ENCODE measurements at regions not wholly inside any gene's neighbourhood (a gene's known extent, or its start where the extent isn't known, plus 50 kb on each side); places are given as distances from the start of the nearest gene placed in this dataset.

DNA sequence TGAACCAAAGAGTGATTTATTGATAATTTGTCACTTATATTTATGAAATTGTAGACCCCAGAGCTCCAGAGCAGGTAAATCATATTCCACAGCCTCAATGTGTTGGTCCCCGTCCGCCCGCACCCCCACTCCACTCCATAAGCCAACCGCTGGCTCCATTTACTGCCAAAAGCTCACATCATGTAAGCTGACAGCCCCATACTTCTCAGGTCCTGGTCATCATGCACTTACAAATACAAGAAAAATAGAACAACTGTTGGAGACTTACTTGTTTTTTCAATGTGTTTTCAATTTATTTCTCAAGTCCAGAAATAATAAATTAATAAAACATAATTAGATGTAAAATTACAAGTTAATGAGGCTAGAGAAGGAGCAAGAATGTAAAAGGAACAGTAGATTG is 235.7 kb upstream of the HAND2 start:
- Histone ChIP-seq H3K23ac (ENCODE audit: low read length in 2 of 2) (no peak overlapping the region), H2AK5ac (ENCODE audit: low read length, severe bottlenecking) (no peak overlapping the region), H2BK15ac (ENCODE audit: low read depth, poor library complexity, severe bottlenecking) (peak overlapping the region; percentile 94), H2BK120ac (ENCODE audit: low read depth, low read length) (no peak overlapping the region), H3K9ac (ENCODE audit: low read length) (no peak overlapping the region), H3K4me2 (ENCODE audit: low read length, poor library complexity, severe bottlenecking) (no peak overlapping the region), H3K36me3 (ENCODE audit: control insufficient read depth in 1 of 2, insufficient read depth in 2 of 2, low read depth in 1 of 2, low read length in 2 of 2) (no peaks in the 10 kb centered on the region), H3K4ac (ENCODE audit: low read depth in 1 of 2, low read length in 2 of 2) (no peak overlapping the region), H2AFZ (ENCODE audit: low read depth, low read length) (no peak overlapping the region), H3K4me1 (ENCODE audit: control insufficient read depth, insufficient read depth, low read depth, low read length) (no peaks in the 10 kb centered on the region), H3K27me3 (ENCODE audit: control insufficient read depth in 1 of 2, insufficient read depth in 1 of 2, low read length in 2 of 2) (no peaks in the 10 kb centered on the region), H2BK12ac (ENCODE audit: low read length in 2 of 2) (peak overlapping the region in 1 of 2 experiments; percentile 59), H3K18ac (ENCODE audit: low read depth in 1 of 2, low read length in 2 of 2) (no peak overlapping the region), H3K4me3 (ENCODE audit: insufficient read depth in 1 of 2, low read depth in 1 of 2, low read length in 2 of 2) (no peak overlapping the region), H3K27ac (ENCODE audit: low read length, poor library complexity, severe bottlenecking) (no peak overlapping the region), H4K8ac (ENCODE audit: low read length) (no peak overlapping the region), H3K14ac (ENCODE audit: low read length in 2 of 2) (no peak overlapping the region), H2BK5ac (ENCODE audit: low read depth, low read length, poor library complexity, severe bottlenecking) (no peak overlapping the region), H3K79me1 (replicated peaks; ENCODE audit: low read length, poor library complexity, severe bottlenecking) (no peaks in the 10 kb centered on the region), H3K9me3 (ENCODE audit: control insufficient read depth, low read length) (no peaks in the 10 kb centered on the region), H4K91ac (ENCODE audit: low read length) (no peak overlapping the region)
- 69% methylated on average over 4 of the region's 4 CpGs for WGBS
- DNase-seq = no peak

DNA sequence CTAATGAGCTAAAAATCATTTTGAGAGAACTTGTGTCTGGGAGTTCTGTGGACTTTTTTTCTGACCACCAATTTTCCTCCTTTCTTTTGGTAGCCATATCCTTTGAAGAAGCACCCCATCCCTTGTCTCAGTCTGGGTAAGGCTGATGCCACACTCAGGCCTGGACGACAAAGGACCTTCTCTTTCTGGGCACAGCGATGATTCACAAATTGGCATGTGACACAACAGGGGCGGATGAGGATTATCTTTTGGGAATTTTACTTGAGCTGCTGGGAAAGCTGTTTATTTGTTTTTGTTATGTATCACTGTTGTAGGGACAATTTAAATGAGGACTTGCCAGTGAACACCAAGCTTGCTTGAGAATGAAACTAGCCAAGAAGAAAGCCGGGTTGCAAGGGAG is 233.4 kb upstream of the HAND2 start:
- Histone ChIP-seq H4K91ac (ENCODE audit: low read length) (no peak overlapping the region), H3K4me2 (ENCODE audit: low read length, poor library complexity, severe bottlenecking) (no peak overlapping the region), H3K4me1 (ENCODE audit: control insufficient read depth, insufficient read depth, low read depth, low read length) (no peaks in the 10 kb centered on the region), H3K27me3 (ENCODE audit: control insufficient read depth in 1 of 2, insufficient read depth in 1 of 2, low read length in 2 of 2) (no peaks in the 10 kb centered on the region), H3K79me1 (replicated peaks; ENCODE audit: low read length, poor library complexity, severe bottlenecking) (no peaks in the 10 kb centered on the region), H2BK120ac (ENCODE audit: low read depth, low read length) (no peak overlapping the region), H3K18ac (ENCODE audit: low read depth in 1 of 2, low read length in 2 of 2) (no peak overlapping the region), H3K4me3 (ENCODE audit: insufficient read depth in 1 of 2, low read depth in 1 of 2, low read length in 2 of 2) (no peak overlapping the region), H2AFZ (ENCODE audit: low read depth, low read length) (no peak overlapping the region), H3K14ac (ENCODE audit: low read length in 2 of 2) (no peak overlapping the region), H2BK15ac (ENCODE audit: low read depth, poor library complexity, severe bottlenecking) (no peak overlapping the region), H3K23ac (ENCODE audit: low read length in 2 of 2) (no peak overlapping the region), H3K4ac (ENCODE audit: low read depth in 1 of 2, low read length in 2 of 2) (no peak overlapping the region), H3K9ac (ENCODE audit: low read length) (no peak overlapping the region), H2BK12ac (ENCODE audit: low read length in 2 of 2) (no peak overlapping the region), H4K8ac (ENCODE audit: low read length) (no peak overlapping the region), H2BK5ac (ENCODE audit: low read depth, low read length, poor library complexity, severe bottlenecking) (no peak overlapping the region), H2AK5ac (ENCODE audit: low read length, severe bottlenecking) (no peak overlapping the region), H3K36me3 (ENCODE audit: control insufficient read depth in 1 of 2, insufficient read depth in 2 of 2, low read depth in 1 of 2, low read length in 2 of 2) (no peaks in the 10 kb centered on the region), H3K27ac (ENCODE audit: low read length, poor library complexity, severe bottlenecking) (no peak overlapping the region), H3K9me3 (ENCODE audit: control insufficient read depth, low read length) (no peaks in the 10 kb centered on the region)
- 78% methylated on average over 4 of the region's 4 CpGs for WGBS
- DNase-seq = no peak

DNA sequence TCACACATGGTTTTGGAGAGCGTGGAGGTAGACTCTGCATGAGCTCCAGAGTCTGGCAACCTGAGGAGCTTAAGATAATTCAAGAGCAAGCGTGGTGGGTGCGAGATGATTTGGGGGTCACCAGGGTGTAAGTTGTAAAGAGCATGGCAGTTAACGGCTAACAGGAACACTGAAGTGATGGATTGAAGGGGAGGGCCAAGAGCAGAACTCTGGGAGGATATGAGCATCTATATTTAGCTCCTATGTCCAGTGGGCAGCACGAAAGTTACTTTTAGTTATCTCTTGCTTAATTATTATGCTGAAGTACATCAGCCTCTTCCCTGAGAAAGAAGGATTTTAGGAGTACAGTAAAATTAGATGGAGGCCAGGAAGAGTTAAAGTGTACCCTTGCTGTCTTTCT is 231.9 kb upstream of the HAND2 start:
- H4K91ac ChIP-seq (ENCODE audit: low read length) = no peak overlapping the region
- H3K4me1 ChIP-seq (ENCODE audit: control insufficient read depth, insufficient read depth, low read depth, low read length) = no peaks in the 10 kb centered on the region
- H3K18ac ChIP-seq (ENCODE audit: low read depth in 1 of 2, low read length in 2 of 2) = no peak overlapping the region
- no peak overlapping the region for H3K23ac ChIP-seq (ENCODE audit: low read length in 2 of 2)
- DNase-seq = no peak
- H3K9ac ChIP-seq (ENCODE audit: low read length) = no peak overlapping the region
- no peak overlapping the region for H3K27ac ChIP-seq (ENCODE audit: low read length, poor library complexity, severe bottlenecking)
- no peaks in the 10 kb centered on the region for H3K36me3 ChIP-seq (ENCODE audit: control insufficient read depth in 1 of 2, insufficient read depth in 2 of 2, low read depth in 1 of 2, low read length in 2 of 2)
- no peak overlapping the region for H3K4ac ChIP-seq (ENCODE audit: low read depth in 1 of 2, low read length in 2 of 2)
- H3K4me3 ChIP-seq (ENCODE audit: insufficient read depth in 1 of 2, low read depth in 1 of 2, low read length in 2 of 2) = no peak overlapping the region
- H2BK120ac ChIP-seq (ENCODE audit: low read depth, low read length) = no peak overlapping the region
- no peak overlapping the region for H3K4me2 ChIP-seq (ENCODE audit: low read length, poor library complexity, severe bottlenecking)
- no peaks in the 10 kb centered on the region for H3K9me3 ChIP-seq (ENCODE audit: control insufficient read depth, low read length)
- no peaks in the 10 kb centered on the region for H3K27me3 ChIP-seq (ENCODE audit: control insufficient read depth in 1 of 2, insufficient read depth in 1 of 2, low read length in 2 of 2)
- no peak overlapping the region for H2AFZ ChIP-seq (ENCODE audit: low read depth, low read length)
- no peak overlapping the region for H3K14ac ChIP-seq (ENCODE audit: low read length in 2 of 2)
- peak overlapping the region in 1 of 2 experiments; percentile 42 for H2BK12ac ChIP-seq (ENCODE audit: low read length in 2 of 2)
- H2AK5ac ChIP-seq (ENCODE audit: low read length, severe bottlenecking) = no peak overlapping the region
- H2BK5ac ChIP-seq (ENCODE audit: low read depth, low read length, poor library complexity, severe bottlenecking) = no peak overlapping the region
- H2BK15ac ChIP-seq (ENCODE audit: low read depth, poor library complexity, severe bottlenecking) = no peak overlapping the region
- no peaks in the 10 kb centered on the region for H3K79me1 ChIP-seq (replicated peaks; ENCODE audit: low read length, poor library complexity, severe bottlenecking)
- H4K8ac ChIP-seq (ENCODE audit: low read length) = no peak overlapping the region
- WGBS = 90% methylated on average over 5 of the region's 5 CpGs

DNA sequence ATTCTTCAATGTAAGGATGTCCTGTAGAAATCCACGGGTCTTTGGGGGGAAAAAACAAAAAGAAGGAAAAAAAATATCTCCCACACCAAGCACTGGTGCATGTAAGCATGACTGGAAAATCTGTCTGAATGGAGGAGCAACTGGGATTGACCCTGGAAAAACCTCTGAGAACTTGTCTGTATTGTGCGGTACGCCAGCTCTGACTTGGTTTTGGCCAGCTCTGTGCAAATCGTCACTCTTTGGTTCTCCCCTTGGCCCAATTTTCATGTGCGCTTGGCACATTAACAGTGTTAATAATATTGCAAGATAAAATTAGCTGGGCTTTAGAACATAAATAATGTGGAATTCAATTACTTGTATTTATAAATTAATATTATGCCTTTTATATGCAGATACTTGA is 231.2 kb upstream of the HAND2 start:
- Histone ChIP-seq H2BK12ac (ENCODE audit: low read length in 2 of 2) (no peak overlapping the region), H4K91ac (ENCODE audit: low read length) (no peak overlapping the region), H3K23ac (ENCODE audit: low read length in 2 of 2) (no peak overlapping the region), H3K79me1 (replicated peaks; ENCODE audit: low read length, poor library complexity, severe bottlenecking) (no peaks in the 10 kb centered on the region), H3K9ac (ENCODE audit: low read length) (no peak overlapping the region), H2BK120ac (ENCODE audit: low read depth, low read length) (no peak overlapping the region), H3K4me2 (ENCODE audit: low read length, poor library complexity, severe bottlenecking) (no peak overlapping the region), H3K27ac (ENCODE audit: low read length, poor library complexity, severe bottlenecking) (no peak overlapping the region), H2BK15ac (ENCODE audit: low read depth, poor library complexity, severe bottlenecking) (no peak overlapping the region), H3K18ac (ENCODE audit: low read depth in 1 of 2, low read length in 2 of 2) (no peak overlapping the region), H3K4ac (ENCODE audit: low read depth in 1 of 2, low read length in 2 of 2) (no peak overlapping the region), H3K14ac (ENCODE audit: low read length in 2 of 2) (no peak overlapping the region), H3K9me3 (ENCODE audit: control insufficient read depth, low read length) (no peaks in the 10 kb centered on the region), H2BK5ac (ENCODE audit: low read depth, low read length, poor library complexity, severe bottlenecking) (no peak overlapping the region), H3K4me1 (ENCODE audit: control insufficient read depth, insufficient read depth, low read depth, low read length) (no peaks in the 10 kb centered on the region), H2AFZ (ENCODE audit: low read depth, low read length) (no peak overlapping the region), H2AK5ac (ENCODE audit: low read length, severe bottlenecking) (no peak overlapping the region), H3K27me3 (ENCODE audit: control insufficient read depth in 1 of 2, insufficient read depth in 1 of 2, low read length in 2 of 2) (no peaks in the 10 kb centered on the region), H4K8ac (ENCODE audit: low read length) (no peak overlapping the region), H3K4me3 (ENCODE audit: insufficient read depth in 1 of 2, low read depth in 1 of 2, low read length in 2 of 2) (no peak overlapping the region), H3K36me3 (ENCODE audit: control insufficient read depth in 1 of 2, insufficient read depth in 2 of 2, low read depth in 1 of 2, low read length in 2 of 2) (no peaks in the 10 kb centered on the region)
- 100% methylated on average over 4 of the region's 5 CpGs for WGBS
- DNase-seq = no peak

All from mesenchymal stem cell (in vitro differentiated cells and primary cell).